ENCODE measurements at regions not wholly inside any gene's neighbourhood (a gene's known extent, or its start where the extent isn't known, plus 50 kb on each side); places are given as distances from the start of the nearest gene placed in this dataset.

- TF ChIP-seq POLR2A (IDR thresholded peaks at IDR 0.05) = no peak
- no peak for TF ChIP-seq CTCF (IDR thresholded peaks at IDR 0.05)
- no peak for TF ChIP-seq POLR2AphosphoS5 (IDR thresholded peaks at IDR 0.05)
Measured at GRCh38 chr11:109247071-109247470, 174.9 kb upstream of the C11orf87 start.

Measured in upper lobe of left lung (tissue), 4 donors.